H9 (cell line): ENCODE measurements at regions not wholly inside any gene's neighbourhood (a gene's known extent, or its start where the extent isn't known, plus 50 kb on each side); places are given as distances from the start of the nearest gene placed in this dataset.

Source experiments
- DNase-seq: peaks from one replicate; pipeline ENCODE4 v3.0.0-alpha.2; 2017
- H2AFZ ChIP-seq: one replicate; pipeline ENCODE4 v1.6.1; 2013; ENCODE audit warnings: mild to moderate bottlenecking, low read length, control low read depth, moderate library complexity
- H2AK5ac ChIP-seq: 2 replicates; pipeline ENCODE4 v1.6.1; 2013; ENCODE audit warnings: low read length, control low read depth, mixed read lengths; ENCODE audit not compliant: insufficient read length
- H2BK120ac ChIP-seq: one replicate; pipeline ENCODE4 v1.6.1; 2013; ENCODE audit warnings: low read depth, mild to moderate bottlenecking, low read length, control low read depth, inconsistent platforms; ENCODE audit not compliant: poor library complexity, severe bottlenecking
- H2BK12ac ChIP-seq: 2 replicates; pipeline ENCODE4 v1.6.1; 2013; ENCODE audit warnings: low read length, control low read depth, mixed read lengths, low read depth; ENCODE audit not compliant: insufficient read length
- H2BK15ac ChIP-seq: 2 replicates; pipeline ENCODE4 v1.6.1; 2013; ENCODE audit warnings: low read depth, low read length, control low read depth
- H2BK20ac ChIP-seq: one replicate; pipeline ENCODE4 v1.6.1; 2013; ENCODE audit warnings: low read depth, mild to moderate bottlenecking, low read length, control low read depth, inconsistent platforms; ENCODE audit not compliant: poor library complexity, severe bottlenecking
- H2BK5ac ChIP-seq: 2 replicates; pipeline ENCODE4 v1.6.1; 2013; ENCODE audit warnings: low read length, control low read depth, mixed read lengths; ENCODE audit not compliant: insufficient read length
- H3K14ac ChIP-seq: 2 replicates; pipeline ENCODE4 v1.6.1; 2013; ENCODE audit warnings: low read length, control low read depth; ENCODE audit not compliant: insufficient read depth
- H3K18ac ChIP-seq: 2 replicates; pipeline ENCODE4 v1.6.1; 2013; ENCODE audit warnings: low read depth, mild to moderate bottlenecking, mixed read lengths, low read length, control low read depth; ENCODE audit not compliant: insufficient read length
- H3K23ac ChIP-seq: 2 replicates; pipeline ENCODE4 v1.6.1; 2013; ENCODE audit warnings: low read length, control low read depth, mixed read lengths, low read depth; ENCODE audit not compliant: insufficient read length
- H3K23me2 ChIP-seq: 2 replicates; pipeline ENCODE4 v1.6.1; 2013; ENCODE audit warnings: low read depth, mild to moderate bottlenecking, mixed read lengths, low read length, control low read depth; ENCODE audit not compliant: insufficient read length, poor library complexity, severe bottlenecking
- H3K27ac ChIP-seq: 2 replicates; pipeline ENCODE4 v1.5.1; 2013; ENCODE audit warnings: low read length, control low read depth, mixed read lengths, low read depth; ENCODE audit not compliant: insufficient read length
- H3K27me3 ChIP-seq: 2 replicates; pipeline ENCODE4 v1.6.1; 2013; ENCODE audit warnings: low read length, control low read depth, inconsistent platforms; ENCODE audit not compliant: insufficient read depth
- H3K4ac ChIP-seq: 2 replicates; pipeline ENCODE4 v1.6.1; 2013; ENCODE audit warnings: low read depth, mild to moderate bottlenecking, control low read depth, inconsistent platforms, low read length, moderate library complexity
- H3K4me1 ChIP-seq: 2 replicates; pipeline ENCODE4 v1.6.1; 2013; ENCODE audit warnings: low read length, control low read depth, inconsistent platforms; ENCODE audit not compliant: insufficient read depth
- H3K4me2 ChIP-seq: 2 replicates; pipeline ENCODE4 v1.6.1; 2013; ENCODE audit warnings: low read length, control low read depth, mixed read lengths; ENCODE audit not compliant: insufficient read length, insufficient read depth
- H3K56ac ChIP-seq: 2 replicates; pipeline ENCODE4 v1.6.1; 2013; ENCODE audit warnings: low read depth, mild to moderate bottlenecking, mixed read lengths, low read length, control low read depth; ENCODE audit not compliant: insufficient read length
- H3K79me1 ChIP-seq: 2 replicates; pipeline ENCODE4 v1.6.1; 2013; ENCODE audit warnings: low read depth, mild to moderate bottlenecking, moderate library complexity, low read length, control low read depth, inconsistent platforms; ENCODE audit not compliant: insufficient read depth, poor library complexity, severe bottlenecking
- H3K79me2 ChIP-seq: 2 replicates; pipeline ENCODE4 v1.6.1; 2013; ENCODE audit warnings: low read length, control low read depth, inconsistent platforms; ENCODE audit not compliant: insufficient read depth
- H3K9ac ChIP-seq: 2 replicates; pipeline ENCODE4 v1.6.1; 2013; ENCODE audit warnings: low read length, control low read depth, mixed read lengths; ENCODE audit not compliant: insufficient read length; ENCODE audit errors: extremely low read depth
- H3K9me3 ChIP-seq: one replicate; pipeline ENCODE4 v1.6.1; 2013; ENCODE audit warnings: low read depth, low read length, inconsistent platforms; ENCODE audit not compliant: control insufficient read depth
- H3T11ph ChIP-seq: one replicate; pipeline ENCODE4 v1.6.1; 2013; ENCODE audit warnings: mild to moderate bottlenecking, low read length, control low read depth, inconsistent platforms
- H4K20me1 ChIP-seq: one replicate; pipeline ENCODE4 v1.6.1; 2013; ENCODE audit not compliant: control insufficient read depth, insufficient read length, insufficient read depth
- H4K5ac ChIP-seq: 2 replicates; pipeline ENCODE4 v1.6.1; 2013; ENCODE audit warnings: low read depth, mild to moderate bottlenecking, mixed read lengths, low read length, control low read depth; ENCODE audit not compliant: insufficient read length
- H4K8ac ChIP-seq: replicated peaks from 2 replicates; pipeline ENCODE4 v1.6.1; 2013; ENCODE audit warnings: low read length, control low read depth, mixed read lengths, low read depth; ENCODE audit not compliant: insufficient read length
- H4K91ac ChIP-seq: 2 replicates; pipeline ENCODE4 v1.6.1; 2013; ENCODE audit warnings: low read depth, mild to moderate bottlenecking, moderate library complexity, mixed read lengths, low read length, control low read depth; ENCODE audit not compliant: insufficient read length
- H3K27ac Mint-ChIP-seq, 3 experiments: 2 replicates in 2 of 3; 3 replicates in 1 of 3; pipeline ENCODE4 v1.8.0; 2020 to 2021; ENCODE audit warnings: mixed read lengths in 3 of 3, mild to moderate bottlenecking in 1 of 3, moderate library complexity in 1 of 3
- H3K27me3 Mint-ChIP-seq: 2 replicates; pipeline ENCODE4 v1.8.0; 2021; ENCODE audit warnings: low read depth, mild to moderate bottlenecking, moderate library complexity, mixed read lengths
- H3K36me3 Mint-ChIP-seq, 3 experiments: 2 replicates in 2 of 3; 3 replicates in 1 of 3; pipeline ENCODE4 v1.8.0; 2020 to 2021; ENCODE audit warnings: low read depth in 3 of 3, mixed read lengths in 3 of 3; ENCODE audit not compliant: insufficient read depth in 1 of 3
- H3K4me1 Mint-ChIP-seq, 2 experiments: 2 replicates each; pipeline ENCODE4 v1.8.0; 2020; ENCODE audit warnings: mixed read lengths in 2 of 2
- H3K4me3 Mint-ChIP-seq, 2 experiments: 2 replicates in 1 of 2; 3 replicates in 1 of 2; pipeline ENCODE4 v1.8.0; 2020 to 2021; ENCODE audit warnings: mild to moderate bottlenecking in 2 of 2, mixed read lengths in 2 of 2, moderate library complexity in 1 of 2
- H3K9me3 Mint-ChIP-seq, 2 experiments: 2 replicates in 1 of 2; 3 replicates in 1 of 2; pipeline ENCODE4 v1.8.0; 2020; ENCODE audit warnings: mild to moderate bottlenecking in 2 of 2, mixed read lengths in 2 of 2, moderate library complexity in 1 of 2
- WGBS: extraction: QIAGEN DNeasy Blood & Tissue Kit; methylation state at CpG from one replicate; pipeline ENCODE4 v1.1.7; 2013; ENCODE audit warnings: missing lambda C conversion rate, low lambda C conversion rate, mixed read lengths; ENCODE audit not compliant: insufficient read length; ENCODE audit errors: extremely low coverage; 5-methylcytosine and 5-hydroxymethylcytosine counted together
- TF ChIP-seq, protein P1 (sequence below): fragments of 200-600 bp; sonication (generic); conservative IDR thresholded peaks from 3 replicates; pipeline ENCODE4 v1.8.0; 2021; ENCODE audit warnings: antibody characterized with exemption, mild to moderate bottlenecking

DNA sequence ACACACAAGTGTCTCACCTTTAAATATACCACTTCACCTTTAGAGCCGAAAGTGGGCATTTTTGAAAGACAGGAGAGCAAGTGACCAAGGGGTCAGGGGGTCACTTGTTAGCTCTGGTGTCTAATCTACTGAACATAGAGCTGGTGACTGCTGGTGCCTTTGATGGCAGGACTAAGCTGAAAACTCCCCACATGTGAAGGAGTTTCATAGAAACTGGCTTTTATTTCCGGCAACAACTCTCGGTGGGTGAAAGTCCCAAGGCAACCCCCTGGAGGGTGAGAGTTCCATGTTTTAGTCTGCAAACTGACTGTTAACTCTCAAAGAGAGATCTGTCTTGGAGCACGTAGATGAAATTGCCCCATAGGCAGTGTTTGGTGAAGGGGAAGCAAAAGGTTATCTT lies 466.9 kb downstream of the DMRTA1 start:
- Histone ChIP-seq H4K91ac (no peak overlapping the region), H3K79me2 (no peaks in the 10 kb centered on the region), H2BK120ac (no peak overlapping the region), H3K27me3 (no peaks in the 10 kb centered on the region), H2BK5ac (no peak overlapping the region), H3K23ac (no peak overlapping the region), H3K56ac (no peak overlapping the region), H3T11ph (no peak overlapping the region), H3K9me3 (no peaks in the 10 kb centered on the region), H3K79me1 (no peaks in the 10 kb centered on the region), H3K9ac (no peak overlapping the region), H3K27ac (no peak overlapping the region), H3K4ac (no peak overlapping the region), H2BK15ac (no peak overlapping the region), H4K8ac (no peak overlapping the region), H3K4me2 (no peak overlapping the region), H3K4me1 (peaks cover 2% of the 10 kb centered on the region; the same call in 1 of the 2 replicates), H2BK12ac (no peak overlapping the region), H4K20me1 (no peaks in the 10 kb centered on the region), H4K5ac (no peak overlapping the region), H2AFZ (no peak overlapping the region), H3K23me2 (no peaks in the 10 kb centered on the region), H2AK5ac (no peak overlapping the region), H3K18ac (no peak overlapping the region), H2BK20ac (no peak overlapping the region), H3K14ac (no peak overlapping the region)
- peaks cover 28 to 30% of the 10 kb centered on the region in 2 experiments for H3K4me1 Mint-ChIP-seq
- TF ChIP-seq, protein P1, sequence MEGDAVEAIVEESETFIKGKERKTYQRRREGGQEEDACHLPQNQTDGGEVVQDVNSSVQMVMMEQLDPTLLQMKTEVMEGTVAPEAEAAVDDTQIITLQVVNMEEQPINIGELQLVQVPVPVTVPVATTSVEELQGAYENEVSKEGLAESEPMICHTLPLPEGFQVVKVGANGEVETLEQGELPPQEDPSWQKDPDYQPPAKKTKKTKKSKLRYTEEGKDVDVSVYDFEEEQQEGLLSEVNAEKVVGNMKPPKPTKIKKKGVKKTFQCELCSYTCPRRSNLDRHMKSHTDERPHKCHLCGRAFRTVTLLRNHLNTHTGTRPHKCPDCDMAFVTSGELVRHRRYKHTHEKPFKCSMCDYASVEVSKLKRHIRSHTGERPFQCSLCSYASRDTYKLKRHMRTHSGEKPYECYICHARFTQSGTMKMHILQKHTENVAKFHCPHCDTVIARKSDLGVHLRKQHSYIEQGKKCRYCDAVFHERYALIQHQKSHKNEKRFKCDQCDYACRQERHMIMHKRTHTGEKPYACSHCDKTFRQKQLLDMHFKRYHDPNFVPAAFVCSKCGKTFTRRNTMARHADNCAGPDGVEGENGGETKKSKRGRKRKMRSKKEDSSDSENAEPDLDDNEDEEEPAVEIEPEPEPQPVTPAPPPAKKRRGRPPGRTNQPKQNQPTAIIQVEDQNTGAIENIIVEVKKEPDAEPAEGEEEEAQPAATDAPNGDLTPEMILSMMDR = no peak
- no peaks in the 10 kb centered on the region for H3K9me3 Mint-ChIP-seq
- no peaks in the 10 kb centered on the region for H3K36me3 Mint-ChIP-seq
- H3K4me3 Mint-ChIP-seq = no peak overlapping the region
- H3K27ac Mint-ChIP-seq = no peak overlapping the region; a peak in 1 of 7 replicates
- no peaks in the 10 kb centered on the region for H3K27me3 Mint-ChIP-seq
- DNase-seq = no peak
- no CpG with 5 or more reads among the region's 4 CpGs for WGBS
